ENCODE measurements at regions not wholly inside any gene's neighbourhood (a gene's known extent, or its start where the extent isn't known, plus 50 kb on each side); places are given as distances from the start of the nearest gene placed in this dataset.

DNA sequence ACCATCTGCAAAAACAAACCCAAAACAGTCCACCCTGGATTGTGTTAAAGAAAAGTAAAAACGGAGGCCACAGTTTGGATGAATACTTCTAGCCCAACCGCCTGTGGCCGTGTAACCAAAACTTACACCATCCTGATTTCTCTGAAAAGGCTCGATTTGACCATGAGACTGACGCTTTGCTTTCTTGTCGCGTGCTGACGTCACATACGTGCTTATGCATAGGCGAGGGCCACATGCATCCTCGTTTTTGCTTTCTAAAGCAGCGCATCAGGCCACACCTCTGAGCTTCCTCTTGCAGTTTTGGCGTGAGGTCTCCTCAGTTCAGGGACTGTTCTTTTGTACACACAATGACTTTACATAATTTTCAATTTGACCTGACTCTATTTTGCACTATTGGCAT, 526.6 kb downstream of the GLRX3 start:
- Histone ChIP-seq H3K27me3 (ENCODE audit: insufficient read depth, low read length) (no peaks in the 10 kb centered on the region), H3K4ac (ENCODE audit: low read depth, low read length) (no peak overlapping the region), H3K4me1 (ENCODE audit: insufficient read depth, low read length) (no peaks in the 10 kb centered on the region), H3K56ac (ENCODE audit: insufficient read length, low read depth, low read length) (no peak overlapping the region), H3K23ac (ENCODE audit: insufficient read length, low read depth, low read length) (no peak overlapping the region), H2AFZ (ENCODE audit: low read length) (no peak overlapping the region), H3K9me3 (ENCODE audit: control insufficient read depth, low read depth, low read length) (no peaks in the 10 kb centered on the region), H3K18ac (ENCODE audit: insufficient read length, low read depth, low read length) (no peak overlapping the region), H3T11ph (ENCODE audit: low read length) (no peak overlapping the region), H2BK12ac (ENCODE audit: insufficient read length, low read depth, low read length) (no peak overlapping the region), H3K79me1 (ENCODE audit: insufficient read depth, low read depth, low read length, poor library complexity, severe bottlenecking) (no peaks in the 10 kb centered on the region), H3K14ac (ENCODE audit: insufficient read depth, low read length) (no peak overlapping the region), H4K5ac (ENCODE audit: insufficient read length, low read depth, low read length) (no peak overlapping the region), H2AK5ac (ENCODE audit: insufficient read length, low read length) (no peak overlapping the region), H4K20me1 (ENCODE audit: control insufficient read depth, insufficient read depth, insufficient read length) (no peaks in the 10 kb centered on the region), H2BK5ac (ENCODE audit: insufficient read length, low read length) (no peak overlapping the region), H3K9ac (ENCODE audit: extremely low read depth, insufficient read length, low read length) (no peak overlapping the region), H3K4me2 (ENCODE audit: insufficient read depth, insufficient read length, low read length) (no peak overlapping the region), H2BK15ac (ENCODE audit: low read depth, low read length) (no peak overlapping the region), H4K8ac (replicated peaks; ENCODE audit: insufficient read length, low read depth, low read length) (no peak overlapping the region), H2BK20ac (ENCODE audit: low read depth, low read length, poor library complexity, severe bottlenecking) (no peak overlapping the region), H3K79me2 (ENCODE audit: insufficient read depth, low read length) (no peaks in the 10 kb centered on the region), H4K91ac (ENCODE audit: insufficient read length, low read depth, low read length) (no peak overlapping the region), H3K23me2 (ENCODE audit: insufficient read length, low read depth, low read length, poor library complexity, severe bottlenecking) (no peaks in the 10 kb centered on the region), H2BK120ac (ENCODE audit: low read depth, low read length, poor library complexity, severe bottlenecking) (no peak overlapping the region), H3K27ac (ENCODE audit: insufficient read length, low read depth, low read length) (no peak overlapping the region)
- peaks cover 3 to 4% of the 10 kb centered on the region in 2 experiments; a peak in 2 of 4 replicates for H3K4me1 Mint-ChIP-seq
- WGBS (ENCODE audit: extremely low coverage, insufficient read length, low lambda C conversion rate) = no CpG with 5 or more reads among the region's 13 CpGs
- H3K27ac Mint-ChIP-seq = no peak overlapping the region
- TF ChIP-seq, protein P1, sequence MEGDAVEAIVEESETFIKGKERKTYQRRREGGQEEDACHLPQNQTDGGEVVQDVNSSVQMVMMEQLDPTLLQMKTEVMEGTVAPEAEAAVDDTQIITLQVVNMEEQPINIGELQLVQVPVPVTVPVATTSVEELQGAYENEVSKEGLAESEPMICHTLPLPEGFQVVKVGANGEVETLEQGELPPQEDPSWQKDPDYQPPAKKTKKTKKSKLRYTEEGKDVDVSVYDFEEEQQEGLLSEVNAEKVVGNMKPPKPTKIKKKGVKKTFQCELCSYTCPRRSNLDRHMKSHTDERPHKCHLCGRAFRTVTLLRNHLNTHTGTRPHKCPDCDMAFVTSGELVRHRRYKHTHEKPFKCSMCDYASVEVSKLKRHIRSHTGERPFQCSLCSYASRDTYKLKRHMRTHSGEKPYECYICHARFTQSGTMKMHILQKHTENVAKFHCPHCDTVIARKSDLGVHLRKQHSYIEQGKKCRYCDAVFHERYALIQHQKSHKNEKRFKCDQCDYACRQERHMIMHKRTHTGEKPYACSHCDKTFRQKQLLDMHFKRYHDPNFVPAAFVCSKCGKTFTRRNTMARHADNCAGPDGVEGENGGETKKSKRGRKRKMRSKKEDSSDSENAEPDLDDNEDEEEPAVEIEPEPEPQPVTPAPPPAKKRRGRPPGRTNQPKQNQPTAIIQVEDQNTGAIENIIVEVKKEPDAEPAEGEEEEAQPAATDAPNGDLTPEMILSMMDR (conservative IDR thresholded peaks at IDR 0.05) = no peak
- H3K4me3 Mint-ChIP-seq = no peak overlapping the region
- no peak for DNase-seq
- H3K9me3 Mint-ChIP-seq = peaks cover 0 to 4% of the 10 kb centered on the region in 2 experiments; a peak in 3 of 5 replicates
- H3K36me3 Mint-ChIP-seq (ENCODE audit: insufficient read depth in 1 of 3, low read depth in 3 of 3) = no peaks in the 10 kb centered on the region; a peak in 1 of 7 replicates
- H3K27me3 Mint-ChIP-seq (ENCODE audit: low read depth) = no peaks in the 10 kb centered on the region; the same call in 1 of the 2 replicates

All from H9 (cell line).